KMS-11 (cell line): ENCODE measurements at regions not wholly inside any gene's neighbourhood (a gene's known extent, or its start where the extent isn't known, plus 50 kb on each side); places are given as distances from the start of the nearest gene placed in this dataset.

ENCODE experiments used
- H2AFZ ChIP-seq: fragments of 200-600 bp; sonication (generic); 2 replicates; pipeline ENCODE4 v1.6.1; 2016; ENCODE audit warnings: antibody characterized with exemption, mixed run types, low read depth
- H3K27ac ChIP-seq: fragments of 200-600 bp; sonication (generic); 2 replicates; pipeline ENCODE4 v1.6.1; 2016; ENCODE audit warnings: mild to moderate bottlenecking, mixed run types
- H3K27me3 ChIP-seq: fragments of 200-600 bp; sonication (generic); 2 replicates; pipeline ENCODE4 v1.6.1; 2017; ENCODE audit warnings: mild to moderate bottlenecking, low read depth, mixed run types, moderate library complexity; ENCODE audit not compliant: insufficient read depth
- H3K36me3 ChIP-seq: fragments of 200-600 bp; sonication (generic); 2 replicates; pipeline ENCODE4 v1.6.1; 2017; ENCODE audit warnings: mild to moderate bottlenecking, mixed run types; ENCODE audit not compliant: insufficient read depth
- H3K4me1 ChIP-seq: fragments of 200-600 bp; sonication (generic); 2 replicates; pipeline ENCODE4 v1.6.1; 2016; ENCODE audit warnings: mild to moderate bottlenecking, low read depth, mixed run types; ENCODE audit not compliant: poor library complexity, severe bottlenecking
- H3K4me2 ChIP-seq: fragments of 200-600 bp; sonication (generic); 2 replicates; pipeline ENCODE4 v1.7.0; 2016; ENCODE audit warnings: mild to moderate bottlenecking, mixed run types
- H3K4me3 ChIP-seq: fragments of 200-600 bp; sonication (generic); IDR thresholded peaks from 2 replicates; pipeline ENCODE4 v1.6.1; 2017; ENCODE audit warnings: low read depth, low read length, mixed read lengths; ENCODE audit not compliant: insufficient read depth
- H3K79me2 ChIP-seq: fragments of 200-600 bp; sonication (generic); 2 replicates; pipeline ENCODE4 v1.6.1; 2016; ENCODE audit warnings: low read depth, mixed run types; ENCODE audit not compliant: insufficient read depth
- H3K9ac ChIP-seq: fragments of 200-600 bp; sonication (generic); 2 replicates; pipeline ENCODE4 v1.6.1; 2016; ENCODE audit warnings: mild to moderate bottlenecking, mixed run types
- H4K20me1 ChIP-seq: fragments of 200-600 bp; sonication (generic); 2 replicates; pipeline ENCODE4 v1.6.1; 2016; ENCODE audit warnings: mild to moderate bottlenecking, mixed run types; ENCODE audit not compliant: insufficient read depth
- TF ChIP-seq, protein P1 (sequence below): fragments of 200-600 bp; sonication (generic); conservative IDR thresholded peaks from 2 replicates; pipeline ENCODE4 v1.6.1; 2017; ENCODE audit warnings: low read depth, mild to moderate bottlenecking, antibody characterized with exemption, low read length, moderate library complexity, mixed read lengths

DNA sequence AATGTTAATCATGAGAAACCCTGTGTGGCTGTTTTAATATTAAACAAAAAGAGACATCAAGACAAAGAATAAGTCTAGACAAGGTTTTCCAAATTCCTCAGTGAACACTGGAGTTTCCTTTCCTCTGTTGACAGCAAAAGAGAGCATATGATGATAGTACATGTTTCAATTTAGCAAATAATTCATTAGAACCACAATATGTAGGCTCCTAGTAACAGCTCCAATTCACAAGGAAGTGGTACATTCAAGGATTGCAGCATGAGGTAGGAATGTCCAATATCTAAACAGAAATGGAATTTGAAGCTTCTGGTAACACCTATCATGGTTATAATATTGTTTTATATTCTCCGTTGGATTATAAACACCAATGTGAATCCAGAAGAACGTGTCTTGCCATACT lies 203.8 kb upstream of the TECRL start:
- no peaks in the 10 kb centered on the region for H4K20me1 ChIP-seq
- TF ChIP-seq, protein P1, sequence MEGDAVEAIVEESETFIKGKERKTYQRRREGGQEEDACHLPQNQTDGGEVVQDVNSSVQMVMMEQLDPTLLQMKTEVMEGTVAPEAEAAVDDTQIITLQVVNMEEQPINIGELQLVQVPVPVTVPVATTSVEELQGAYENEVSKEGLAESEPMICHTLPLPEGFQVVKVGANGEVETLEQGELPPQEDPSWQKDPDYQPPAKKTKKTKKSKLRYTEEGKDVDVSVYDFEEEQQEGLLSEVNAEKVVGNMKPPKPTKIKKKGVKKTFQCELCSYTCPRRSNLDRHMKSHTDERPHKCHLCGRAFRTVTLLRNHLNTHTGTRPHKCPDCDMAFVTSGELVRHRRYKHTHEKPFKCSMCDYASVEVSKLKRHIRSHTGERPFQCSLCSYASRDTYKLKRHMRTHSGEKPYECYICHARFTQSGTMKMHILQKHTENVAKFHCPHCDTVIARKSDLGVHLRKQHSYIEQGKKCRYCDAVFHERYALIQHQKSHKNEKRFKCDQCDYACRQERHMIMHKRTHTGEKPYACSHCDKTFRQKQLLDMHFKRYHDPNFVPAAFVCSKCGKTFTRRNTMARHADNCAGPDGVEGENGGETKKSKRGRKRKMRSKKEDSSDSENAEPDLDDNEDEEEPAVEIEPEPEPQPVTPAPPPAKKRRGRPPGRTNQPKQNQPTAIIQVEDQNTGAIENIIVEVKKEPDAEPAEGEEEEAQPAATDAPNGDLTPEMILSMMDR: no peak
- no peaks in the 10 kb centered on the region for H3K79me2 ChIP-seq

DNA sequence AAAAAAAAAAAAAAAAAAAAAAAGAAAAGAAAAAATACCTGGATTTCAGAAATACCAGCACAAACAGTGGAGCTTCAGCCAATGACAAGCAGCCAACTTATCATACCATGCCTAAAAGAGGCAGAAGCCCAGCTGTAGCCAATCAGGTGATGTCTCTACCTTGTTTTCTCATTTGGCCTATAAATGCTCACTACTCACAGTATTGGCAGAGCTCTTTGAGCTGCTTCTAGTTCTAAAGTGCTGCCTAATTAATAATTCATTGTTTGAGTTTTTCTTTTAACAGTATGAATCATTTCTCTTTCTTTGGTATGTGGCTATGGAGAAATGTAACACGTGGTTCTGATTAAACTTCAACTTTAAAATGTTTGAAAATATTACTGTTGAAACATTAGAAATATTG lies 188.8 kb upstream of the TECRL start:
- Histone ChIP-seq H3K4me3 (no peak overlapping the region), H4K20me1 (no peaks in the 10 kb centered on the region), H3K4me2 (no peak overlapping the region), H3K27me3 (no peaks in the 10 kb centered on the region), H3K4me1 (no peaks in the 10 kb centered on the region), H3K79me2 (no peaks in the 10 kb centered on the region), H3K9ac (no peak overlapping the region), H2AFZ (no peak overlapping the region), H3K27ac (no peak overlapping the region), H3K36me3 (no peaks in the 10 kb centered on the region)
- TF ChIP-seq, protein P1: no peak

More for the DNA sequence above, 203.8 kb upstream of the TECRL start:
- H3K4me3 ChIP-seq: no peak overlapping the region
- no peak overlapping the region for H3K4me2 ChIP-seq
- no peaks in the 10 kb centered on the region for H3K27me3 ChIP-seq
- H3K9ac ChIP-seq: no peak overlapping the region
- H2AFZ ChIP-seq: no peak overlapping the region
- no peak overlapping the region for H3K27ac ChIP-seq
- no peaks in the 10 kb centered on the region for H3K36me3 ChIP-seq
- H3K4me1 ChIP-seq: no peaks in the 10 kb centered on the region

DNA sequence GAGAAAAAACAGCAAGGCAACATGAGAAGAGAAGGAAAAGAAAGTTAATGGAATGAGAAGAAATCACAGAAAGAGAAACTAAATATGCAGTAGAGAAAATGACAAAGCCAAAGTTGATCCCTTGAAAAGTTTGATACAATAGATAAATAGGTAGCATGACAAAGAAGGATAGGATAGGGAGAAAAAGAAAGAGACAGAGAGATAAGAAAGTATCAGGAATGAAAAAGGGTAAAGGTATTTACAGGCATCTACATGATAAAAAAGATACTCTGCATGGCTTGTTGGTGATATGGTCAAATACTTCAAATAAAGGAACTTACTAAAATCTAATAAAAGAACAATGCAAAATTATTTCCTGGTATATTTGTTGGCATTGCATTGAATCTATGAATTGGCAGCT lies 185.5 kb upstream of the TECRL start:
- H3K79me2 ChIP-seq: no peaks in the 10 kb centered on the region
- H3K4me1 ChIP-seq: no peaks in the 10 kb centered on the region
- no peaks in the 10 kb centered on the region for H3K27me3 ChIP-seq
- TF ChIP-seq, protein P1: no peak
- H3K27ac ChIP-seq: no peak overlapping the region
- H4K20me1 ChIP-seq: no peaks in the 10 kb centered on the region
- H2AFZ ChIP-seq: no peak overlapping the region
- no peak overlapping the region for H3K4me3 ChIP-seq
- no peak overlapping the region for H3K9ac ChIP-seq
- H3K4me2 ChIP-seq: no peak overlapping the region
- no peaks in the 10 kb centered on the region for H3K36me3 ChIP-seq

DNA sequence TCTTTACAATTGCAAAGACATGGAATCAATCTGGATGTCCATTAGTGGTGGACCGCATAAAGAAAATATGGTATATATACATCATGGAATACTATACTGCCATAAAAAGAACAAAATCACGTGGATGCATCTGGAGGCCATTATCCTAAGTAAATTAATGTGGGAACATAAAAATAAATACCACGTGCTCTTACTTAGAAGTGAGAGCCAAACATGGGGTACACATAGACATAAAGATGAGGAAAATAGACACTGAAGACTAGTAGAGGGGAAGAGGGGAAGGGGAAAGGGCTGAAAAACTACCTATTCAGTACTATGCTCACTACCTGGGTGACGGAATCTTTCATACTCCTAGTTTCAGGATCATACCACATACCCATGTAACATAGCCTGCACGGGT lies 179.3 kb upstream of the TECRL start:
- H3K27ac ChIP-seq: no peak overlapping the region
- H3K27me3 ChIP-seq: no peaks in the 10 kb centered on the region
- no peaks in the 10 kb centered on the region for H3K36me3 ChIP-seq
- H3K9ac ChIP-seq: no peak overlapping the region
- H3K79me2 ChIP-seq: no peaks in the 10 kb centered on the region
- no peaks in the 10 kb centered on the region for H3K4me1 ChIP-seq
- H4K20me1 ChIP-seq: no peaks in the 10 kb centered on the region
- H3K4me2 ChIP-seq: no peak overlapping the region
- no peak overlapping the region for H3K4me3 ChIP-seq
- H2AFZ ChIP-seq: no peak overlapping the region
- TF ChIP-seq, protein P1: no peak
